ENCODE measurements at regions not wholly inside any gene's neighbourhood (a gene's known extent, or its start where the extent isn't known, plus 50 kb on each side); places are given as distances from the start of the nearest gene placed in this dataset.
A peak's percentile ranks its signal among the peaks of the same experiment; 100 is the strongest.

DNA sequence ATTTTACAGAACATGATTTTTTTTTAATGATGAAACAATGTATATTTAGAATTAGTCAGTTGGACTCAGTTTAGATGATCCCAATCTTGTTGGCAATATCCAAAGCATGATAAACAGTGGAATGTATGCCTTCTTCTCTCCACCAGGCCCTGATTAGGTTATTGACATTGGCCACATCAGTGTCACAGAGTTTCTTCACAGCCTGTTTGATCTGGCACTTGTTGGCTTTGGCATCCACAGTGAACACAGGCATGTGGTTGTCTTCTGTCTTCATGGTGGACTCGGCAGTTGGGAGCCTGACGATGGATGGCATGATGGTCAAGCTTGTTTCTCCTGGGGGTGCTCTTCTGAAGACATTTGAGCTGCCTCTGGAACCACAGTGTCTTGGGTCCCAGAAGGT is 317.5 kb downstream of the PMP22 start:
- Histone ChIP-seq H2AFZ (replicated peaks) (no peak overlapping the region), H3K79me2 (ENCODE audit: low read depth) (no peaks in the 10 kb centered on the region), H4K20me1 (ENCODE audit: low read depth) (no peaks in the 10 kb centered on the region), H3K36me3 (no peaks in the 10 kb centered on the region), H3K4me1 (no peaks in the 10 kb centered on the region), H3K4me2 (no peak overlapping the region), H3F3A (ENCODE audit: low read depth) (no peaks in the 10 kb centered on the region), H3K9ac (no peak overlapping the region), H3K27ac (no peak overlapping the region), H3K9me3 (ENCODE audit: low read depth) (no peaks in the 10 kb centered on the region), H3K4me3 (no peak overlapping the region), H3K27me3 (no peaks in the 10 kb centered on the region)
- Mint-ChIP-seq H3K36me3 (no peaks in the 10 kb centered on the region), H3K9me3 (no peaks in the 10 kb centered on the region), H3K27ac (no peak overlapping the region), H3K27me3 (ENCODE audit: insufficient read depth, low read depth) (peaks cover 2% of the 10 kb centered on the region), H3K4me1 (peaks cover 17% of the 10 kb centered on the region), H3K4me3 (no peak overlapping the region)
- no peak for TF ChIP-seq EZH2phosphoT487 (IDR thresholded peaks at IDR 0.05)
- TF ChIP-seq, protein P1, sequence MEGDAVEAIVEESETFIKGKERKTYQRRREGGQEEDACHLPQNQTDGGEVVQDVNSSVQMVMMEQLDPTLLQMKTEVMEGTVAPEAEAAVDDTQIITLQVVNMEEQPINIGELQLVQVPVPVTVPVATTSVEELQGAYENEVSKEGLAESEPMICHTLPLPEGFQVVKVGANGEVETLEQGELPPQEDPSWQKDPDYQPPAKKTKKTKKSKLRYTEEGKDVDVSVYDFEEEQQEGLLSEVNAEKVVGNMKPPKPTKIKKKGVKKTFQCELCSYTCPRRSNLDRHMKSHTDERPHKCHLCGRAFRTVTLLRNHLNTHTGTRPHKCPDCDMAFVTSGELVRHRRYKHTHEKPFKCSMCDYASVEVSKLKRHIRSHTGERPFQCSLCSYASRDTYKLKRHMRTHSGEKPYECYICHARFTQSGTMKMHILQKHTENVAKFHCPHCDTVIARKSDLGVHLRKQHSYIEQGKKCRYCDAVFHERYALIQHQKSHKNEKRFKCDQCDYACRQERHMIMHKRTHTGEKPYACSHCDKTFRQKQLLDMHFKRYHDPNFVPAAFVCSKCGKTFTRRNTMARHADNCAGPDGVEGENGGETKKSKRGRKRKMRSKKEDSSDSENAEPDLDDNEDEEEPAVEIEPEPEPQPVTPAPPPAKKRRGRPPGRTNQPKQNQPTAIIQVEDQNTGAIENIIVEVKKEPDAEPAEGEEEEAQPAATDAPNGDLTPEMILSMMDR (IDR thresholded peaks at IDR 0.05), result no peak
- TF ChIP-seq EZH2 (IDR thresholded peaks at IDR 0.05), result no peak
- DNase-seq (ENCODE audit: low spot score), result no peak

DNA sequence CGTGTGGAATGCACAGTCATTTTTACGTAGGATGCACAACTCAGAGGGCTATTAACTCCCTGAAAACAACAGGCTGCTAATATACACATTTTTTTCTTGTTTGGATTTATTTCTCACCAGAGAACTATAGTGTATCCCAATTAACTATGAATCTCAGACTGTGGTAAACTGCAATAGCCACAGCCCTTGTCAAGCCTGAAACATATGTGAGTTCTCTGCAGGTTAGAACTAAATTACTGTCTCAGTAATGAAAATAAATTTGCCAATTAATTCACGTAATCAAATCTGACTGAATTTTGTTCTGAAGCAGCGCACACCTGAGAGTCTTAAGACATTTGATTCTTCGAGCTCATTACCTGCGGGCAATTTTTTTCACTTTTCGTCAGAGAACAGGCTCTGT is 318.6 kb downstream of the PMP22 start:
- Histone ChIP-seq H3K4me2 (no peak overlapping the region), H3F3A (ENCODE audit: low read depth) (no peaks in the 10 kb centered on the region), H3K4me1 (no peaks in the 10 kb centered on the region), H3K9ac (no peak overlapping the region), H3K36me3 (no peaks in the 10 kb centered on the region), H3K27me3 (no peaks in the 10 kb centered on the region), H2AFZ (replicated peaks) (no peak overlapping the region), H3K27ac (no peak overlapping the region), H3K4me3 (no peak overlapping the region), H3K79me2 (ENCODE audit: low read depth) (no peaks in the 10 kb centered on the region), H4K20me1 (ENCODE audit: low read depth) (no peaks in the 10 kb centered on the region), H3K9me3 (ENCODE audit: low read depth) (no peaks in the 10 kb centered on the region)
- Mint-ChIP-seq H3K36me3 (no peaks in the 10 kb centered on the region), H3K4me1 (peaks cover 13% of the 10 kb centered on the region), H3K9me3 (no peaks in the 10 kb centered on the region), H3K27me3 (ENCODE audit: insufficient read depth, low read depth) (peaks cover 5% of the 10 kb centered on the region), H3K4me3 (no peak overlapping the region), H3K27ac (no peak overlapping the region)
- TF ChIP-seq EZH2 (IDR thresholded peaks at IDR 0.05), result no peak
- TF ChIP-seq EZH2phosphoT487 (IDR thresholded peaks at IDR 0.05), result no peak
- TF ChIP-seq, protein P1 (IDR thresholded peaks at IDR 0.05), result no peak
- DNase-seq (ENCODE audit: low spot score), result no peak

DNA sequence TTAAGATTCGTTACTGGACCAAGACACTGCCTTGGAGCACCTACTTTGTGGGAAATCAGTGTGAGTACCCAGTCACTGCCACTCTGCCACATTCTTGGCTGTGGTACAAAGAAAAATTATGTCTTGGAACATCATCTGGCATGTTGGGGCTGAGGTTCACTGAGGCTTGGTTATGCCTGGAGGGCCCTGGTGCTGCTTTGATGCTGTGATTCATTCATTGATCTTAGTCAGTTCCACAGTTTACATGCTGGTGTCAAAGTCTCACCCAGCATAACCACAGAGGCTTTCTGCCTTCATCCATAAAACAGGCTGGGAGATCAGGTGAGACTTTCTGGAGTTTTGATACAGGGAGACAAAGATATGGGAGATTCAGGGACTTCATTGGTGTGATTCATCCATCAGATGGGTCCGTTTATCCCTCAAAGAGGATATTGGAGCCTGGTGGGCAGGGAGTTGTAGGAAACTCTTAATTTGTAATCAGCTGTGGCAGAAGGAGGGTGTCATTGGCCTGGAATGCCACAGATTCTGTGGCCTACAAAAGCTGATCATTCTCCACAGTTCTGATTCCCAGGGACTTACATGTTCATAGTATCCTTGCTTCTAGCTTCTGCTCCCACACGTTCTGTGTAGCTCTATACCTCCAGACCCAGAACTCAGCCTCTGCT is 322.5 kb downstream of the PMP22 start:
- Histone ChIP-seq H3F3A (ENCODE audit: low read depth) (peaks cover 5% of the 10 kb centered on the region), H3K79me2 (ENCODE audit: low read depth) (no peaks in the 10 kb centered on the region), H3K4me2 (no peak overlapping the region), H2AFZ (replicated peaks) (peak overlapping the region; percentile 8), H3K27ac (no peak overlapping the region), H3K27me3 (no peaks in the 10 kb centered on the region), H3K4me3 (no peak overlapping the region), H3K9me3 (ENCODE audit: low read depth) (no peaks in the 10 kb centered on the region), H3K36me3 (no peaks in the 10 kb centered on the region), H4K20me1 (ENCODE audit: low read depth) (no peaks in the 10 kb centered on the region), H3K4me1 (peaks cover 25% of the 10 kb centered on the region), H3K9ac (no peak overlapping the region)
- H3K4me3 Mint-ChIP-seq, result no peak overlapping the region
- H3K27ac Mint-ChIP-seq, result no peak overlapping the region
- peaks cover 2% of the 10 kb centered on the region for H3K9me3 Mint-ChIP-seq
- TF ChIP-seq, protein P1 (IDR thresholded peaks at IDR 0.05), result no peak
- TF ChIP-seq EZH2 (IDR thresholded peaks at IDR 0.05) (no peak), EZH2phosphoT487 (IDR thresholded peaks at IDR 0.05) (no peak)
- H3K36me3 Mint-ChIP-seq, result no peaks in the 10 kb centered on the region
- peaks cover 5% of the 10 kb centered on the region for H3K4me1 Mint-ChIP-seq
- DNase-seq (ENCODE audit: low spot score), result no peak
- peaks cover 3% of the 10 kb centered on the region for H3K27me3 Mint-ChIP-seq (ENCODE audit: insufficient read depth, low read depth)
